Endothelial cell of umbilical vein (primary cell): ENCODE measurements at regions not wholly inside any gene's neighbourhood (a gene's known extent, or its start where the extent isn't known, plus 50 kb on each side); places are given as distances from the start of the nearest gene placed in this dataset.

ENCODE experiments used
- BruUV-seq: library from RNA; stranded (reverse); fragments of 400-500 nt; replicated peaks from 2 replicates; lab custom pipeline; 2021; lab: Mats Ljungman, UMichigan
- CTCF ChIA-PET: fragments of 300-600, 350-600 bp; sonication (Branson Sonifier 250); formaldehyde crosslinking; loops from one replicate; lab custom pipeline; 2021; ENCODE audit warnings: antibody characterized with exemption, inconsistent platforms; lab: Charles Lee
- POLR2A ChIA-PET: fragments of 300-600, 350-600 bp; sonication (Branson Sonifier 250); formaldehyde crosslinking; loops from one replicate; lab custom pipeline; 2021; ENCODE audit warnings: antibody characterized with exemption, inconsistent platforms; lab: Charles Lee
- DNase-seq: peaks from one replicate; pipeline ENCODE4 v3.0.0-alpha.2; 2011; ENCODE audit warnings: low read depth, low spot score
- FAIRE-seq: peaks from 2 replicates; lab custom pipeline; 2011; peaks lifted over from hg19 to GRCh38; lab: Jason Lieb, UNC
- H2AFZ ChIP-seq: 2 replicates; pipeline ENCODE4 v1.6.0; 2012; ENCODE audit warnings: low read depth, low read length, control low read depth, inconsistent platforms
- H3K27ac ChIP-seq: 2 replicates; pipeline ENCODE4 v1.5.1; 2011; ENCODE audit warnings: low read depth, mild to moderate bottlenecking, control low read depth, low read length, moderate library complexity; ENCODE audit not compliant: insufficient read depth
- H3K27me3 ChIP-seq, 2 experiments: 2 replicates each; pipeline versions ENCODE4 v1.6.0 to v1.6.1; 2011; ENCODE audit warnings: low read length in 2 of 2, mixed read lengths in 1 of 2; ENCODE audit not compliant: control insufficient read depth in 2 of 2, insufficient read depth in 2 of 2
- H3K36me3 ChIP-seq, 2 experiments: 2 replicates in 1 of 2; 3 replicates in 1 of 2; pipeline ENCODE4 v1.5.1; 2011; ENCODE audit warnings: low read length in 2 of 2, mild to moderate bottlenecking in 1 of 2, moderate library complexity in 1 of 2; ENCODE audit not compliant: control insufficient read depth in 2 of 2, insufficient read depth in 2 of 2; ENCODE audit errors: extremely low read depth in 1 of 2
- H3K4me1 ChIP-seq: 3 replicates; pipeline ENCODE4 v1.5.1; 2011; ENCODE audit warnings: mild to moderate bottlenecking, low read length; ENCODE audit not compliant: control insufficient read depth, insufficient read depth; ENCODE audit errors: extremely low read depth
- H3K4me2 ChIP-seq: 2 replicates; pipeline ENCODE4 v1.6.1; 2011; ENCODE audit warnings: low read length, control low read depth, mixed read lengths; ENCODE audit not compliant: insufficient read depth
- H3K4me3 ChIP-seq, 3 experiments: fragments of 200-600 bp in 1 of 3; sonication (generic), shearing (Covaris generic) in 1 of 3; replicated peaks in 1 of 3; 2 replicates each; pipeline ENCODE4 v1.5.1; 2011 to 2016; ENCODE audit warnings: control low read depth in 3 of 3, low read length in 3 of 3, mild to moderate bottlenecking in 2 of 3, inconsistent platforms in 1 of 3, low read depth in 1 of 3, moderate library complexity in 1 of 3; ENCODE audit not compliant: insufficient read depth in 1 of 3
- H3K79me2 ChIP-seq: 2 replicates; pipeline ENCODE4 v1.6.0; 2012; ENCODE audit warnings: low read length, inconsistent platforms; ENCODE audit not compliant: control insufficient read depth, insufficient read depth
- H3K9ac ChIP-seq: replicated peaks from 2 replicates; pipeline ENCODE3; 2011; ENCODE audit warnings: low read length, control low read depth; ENCODE audit not compliant: insufficient read depth; ENCODE audit errors: extremely low read depth
- H3K9me1 ChIP-seq: replicated peaks from 3 replicates; pipeline ENCODE4 v1.6.0; 2011; ENCODE audit warnings: mild to moderate bottlenecking, low read length; ENCODE audit not compliant: control insufficient read depth, insufficient read depth; ENCODE audit errors: extremely low read depth
- H3K9me3 ChIP-seq: replicated peaks from 2 replicates; pipeline ENCODE4 v1.5.1; 2012; ENCODE audit warnings: low read length, inconsistent platforms; ENCODE audit not compliant: control insufficient read depth, insufficient read depth
- H4K20me1 ChIP-seq: replicated peaks from 2 replicates; pipeline ENCODE3; 2011; ENCODE audit warnings: mild to moderate bottlenecking, low read length; ENCODE audit not compliant: control insufficient read depth, insufficient read depth; ENCODE audit errors: extremely low read depth
- CTCF ChIP-seq, 2 donors: IDR thresholded peaks; 1 replicate in 1 of 2; 2 replicates in 1 of 2; pipeline ENCODE4 v1.5.1; 2011; ENCODE audit warnings: low read length in 2 of 2, mild to moderate bottlenecking in 2 of 2, moderate library complexity in 2 of 2, control low read depth in 1 of 2, inconsistent platforms in 1 of 2, low read depth in 1 of 2; ENCODE audit not compliant: insufficient read depth in 1 of 2; ENCODE audit errors: extremely low read depth in 1 of 2
- EZH2 ChIP-seq: IDR thresholded peaks from 2 replicates; pipeline ENCODE4 v1.6.1; 2012; ENCODE audit warnings: borderline replicate concordance, low read depth, mild to moderate bottlenecking, moderate library complexity, low read length, inconsistent platforms; ENCODE audit not compliant: severe bottlenecking
- FOS ChIP-seq: IDR thresholded peaks from 2 replicates; pipeline ENCODE4 v1.6.1; 2011; ENCODE audit warnings: mild to moderate bottlenecking, low read length, moderate library complexity, borderline replicate concordance; ENCODE audit not compliant: insufficient read depth
- GATA2 ChIP-seq: IDR thresholded peaks from 2 replicates; pipeline ENCODE4 v1.7.0; 2011; ENCODE audit warnings: low read depth, mild to moderate bottlenecking, moderate library complexity, mixed read lengths, low read length; ENCODE audit not compliant: insufficient read length, insufficient read depth
- JUN ChIP-seq: IDR thresholded peaks from 2 replicates; pipeline ENCODE4 v1.6.1; 2011; ENCODE audit warnings: borderline replicate concordance, low read depth; ENCODE audit not compliant: insufficient read length, insufficient read depth
- MAX ChIP-seq: IDR thresholded peaks from 2 replicates; pipeline ENCODE4 v1.6.1; 2011; ENCODE audit not compliant: insufficient read depth, insufficient read length
- MYC ChIP-seq: IDR thresholded peaks from one replicate; pipeline ENCODE4 v1.6.1; 2011; ENCODE audit warnings: mild to moderate bottlenecking, low read depth, low read length
- POLR2A ChIP-seq: IDR thresholded peaks from 2 replicates; pipeline ENCODE4 v1.6.1; 2012; ENCODE audit warnings: low read depth, mild to moderate bottlenecking, control low read depth, low read length
- POLR2AphosphoS5 ChIP-seq: IDR thresholded peaks from 2 replicates; pipeline ENCODE4 v1.6.1; 2012; ENCODE audit warnings: low read depth, mild to moderate bottlenecking, control low read depth, low read length, moderate library complexity; ENCODE audit not compliant: insufficient read depth
- dilution Hi-C: fragments of 300-500 bp; cut with MboI; formaldehyde crosslinking; loops from one replicate; pipeline ENCODE4 v1.15.0; 2019; ENCODE audit warnings: low sequenced_read_pairs; ENCODE audit not compliant: extremely low pct_ligation_motif_present
- intact Hi-C: fragments of 100-400 bp; cut with micrococcal nuclease; formaldehyde crosslinking; loops from one replicate; pipeline ENCODE4 v1.10.0; 2022

GRCh38 chr11:23924226-23924625 lies 572.6 kb upstream of the LUZP2 start:
- ChIA-PET POLR2A (no interaction called here), CTCF (no interaction called here)
- no peak for FAIRE-seq
- Histone ChIP-seq H3K9me1 (no peaks in the 10 kb centered on the region), H3K27me3 (no peaks in the 10 kb centered on the region), H3K27ac (no peak overlapping the region), H3K36me3 (no peaks in the 10 kb centered on the region), H3K9ac (no peak overlapping the region), H3K4me1 (no peaks in the 10 kb centered on the region), H3K4me2 (no peak overlapping the region), H3K4me3 (no peak overlapping the region), H3K79me2 (no peaks in the 10 kb centered on the region), H4K20me1 (no peaks in the 10 kb centered on the region), H2AFZ (no peak overlapping the region), H3K9me3 (no peaks in the 10 kb centered on the region)
- dilution Hi-C loops (no loop called here), intact Hi-C loops (no loop called here)
- BruUV-seq: no TSS peak
- DNase-seq: no peak
- TF ChIP-seq POLR2AphosphoS5 (no peak), JUN (no peak), CTCF (IDR thresholded peaks at IDR 0.05; ENCODE audit: extremely low read depth in 1 of 2, insufficient read depth in 1 of 2, low read depth in 1 of 2, low read length in 2 of 2) (no peak), EZH2 (no peak), MAX (no peak)

GRCh38 chr11:23931443-23931842 lies 565.4 kb upstream of the LUZP2 start:
- Histone ChIP-seq H3K9ac (no peak overlapping the region), H3K9me1 (no peaks in the 10 kb centered on the region), H3K9me3 (no peaks in the 10 kb centered on the region), H3K4me2 (no peak overlapping the region), H3K79me2 (no peaks in the 10 kb centered on the region), H4K20me1 (no peaks in the 10 kb centered on the region), H2AFZ (no peak overlapping the region), H3K4me3 (no peak overlapping the region), H3K4me1 (peaks cover 20% of the 10 kb centered on the region), H3K27ac (peak overlapping the region; percentile 36), H3K27me3 (no peaks in the 10 kb centered on the region), H3K36me3 (no peaks in the 10 kb centered on the region)
- dilution Hi-C loops (no loop called here), intact Hi-C loops (no loop called here)
- CTCF ChIA-PET: interaction anchor here (2.0 kb wide), 1 partner anchor 19 kb away, joined by 4 read pairs; no protein-coding TSS in a partner anchor
- TF ChIP-seq MYC (no peak), POLR2A (no peak), FOS (no peak), POLR2AphosphoS5 (no peak), JUN (no peak), GATA2 (no peak), CTCF (IDR thresholded peaks at IDR 0.05; ENCODE audit: extremely low read depth in 1 of 2, insufficient read depth in 1 of 2, low read depth in 1 of 2, low read length in 2 of 2) (no peak)
- POLR2A ChIA-PET: no interaction called here
- no TSS peak for BruUV-seq
- no peak for DNase-seq
- no peak for FAIRE-seq
